ENCODE measurements at regions not wholly inside any gene's neighbourhood (a gene's known extent, or its start where the extent isn't known, plus 50 kb on each side); places are given as distances from the start of the nearest gene placed in this dataset.

DNA sequence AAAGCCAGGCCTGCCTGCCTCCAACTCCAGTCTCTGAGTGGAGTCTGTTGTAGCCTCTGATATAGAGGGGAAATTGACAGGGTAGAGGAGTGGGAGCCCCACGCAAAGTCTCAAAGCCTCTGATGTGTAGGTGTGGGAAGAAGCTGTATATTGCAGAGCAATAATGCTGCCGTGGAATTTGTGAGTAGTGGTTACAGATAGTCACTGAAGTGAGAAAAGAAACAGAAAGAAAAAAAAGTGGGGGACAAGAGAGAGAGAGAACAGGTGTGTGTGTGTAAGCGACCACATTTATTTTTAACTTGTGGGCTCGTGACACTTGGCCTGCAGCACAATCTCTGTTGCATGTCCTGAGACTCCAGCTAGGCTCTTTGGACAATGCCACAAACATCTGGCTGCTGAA, 227.8 kb downstream of the NSG2 start:
- intact Hi-C loops (cut with DNase I, micrococcal nuclease): no loop called here
- ATAC-seq: no peak
- DNase-seq: no peak

GRCh38 chr5:174275959-174276358, 230.5 kb downstream of the NSG2 start:
- intact Hi-C loops (cut with DNase I, micrococcal nuclease): no loop called here
- ATAC-seq: no peak
- no peak for DNase-seq

DNA sequence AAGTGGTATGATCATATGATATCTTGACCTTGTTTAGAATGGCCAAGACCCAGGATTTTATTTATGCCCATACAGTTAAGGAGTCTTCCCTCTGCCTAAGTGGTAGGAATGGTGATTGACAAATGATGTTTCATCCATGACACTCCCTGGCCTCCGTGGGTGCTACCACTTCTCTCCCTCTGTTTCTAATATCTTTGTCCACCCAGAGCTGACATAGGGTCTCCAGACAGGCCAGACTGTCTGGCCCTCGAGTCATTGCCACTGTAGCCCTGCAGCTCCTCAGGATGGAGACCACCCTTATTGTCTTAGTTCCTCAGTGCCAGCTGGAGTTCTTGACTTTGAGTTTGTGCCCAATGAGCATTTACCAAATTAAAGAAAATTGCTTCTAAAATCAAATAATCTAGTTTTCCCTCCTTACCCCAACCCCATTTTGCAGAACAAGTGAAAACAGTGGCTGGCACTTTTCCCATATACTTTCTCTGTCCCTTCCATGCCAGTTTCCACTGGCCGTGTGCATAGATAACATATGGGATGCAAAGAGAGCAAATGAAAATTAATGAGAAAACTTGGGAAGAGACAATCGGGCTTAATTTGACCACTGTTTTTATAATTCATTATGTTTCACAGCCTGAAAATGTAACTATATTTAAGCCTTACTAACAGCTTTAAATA, 235.7 kb downstream of the NSG2 start:
- intact Hi-C loops (cut with DNase I, micrococcal nuclease): no loop called here

DNA sequence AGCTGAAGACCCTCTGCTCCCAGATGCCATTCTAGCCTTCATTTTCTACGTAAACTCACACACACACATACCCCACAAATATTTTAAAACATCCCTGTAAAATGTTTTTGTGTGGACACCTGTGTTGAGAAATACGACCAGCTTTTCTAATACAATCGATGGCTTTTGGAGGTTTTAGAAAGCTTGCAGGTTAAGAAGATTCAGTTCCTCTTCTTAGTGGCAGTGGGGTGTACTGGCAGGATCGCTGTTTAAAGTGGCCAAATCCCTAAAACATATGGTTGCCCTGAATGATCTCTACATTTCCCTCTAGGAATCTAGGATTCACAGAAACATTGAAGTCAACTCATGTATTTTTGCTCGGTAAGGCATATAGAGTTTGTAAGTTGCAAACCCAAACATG, 236.3 kb downstream of the NSG2 start:
- ATAC-seq (no peak), DNase-seq (no peak)
- intact Hi-C loops (cut with DNase I, micrococcal nuclease): no loop called here

More for the DNA sequence above, 235.7 kb downstream of the NSG2 start:
- no peak for ATAC-seq
- DNase-seq: no peak

- no peak for ATAC-seq
- intact Hi-C loops (cut with DNase I, micrococcal nuclease): no loop called here
- no peak for DNase-seq
Measured at GRCh38 chr5:174282391-174282790, 236.9 kb downstream of the NSG2 start.

DNA sequence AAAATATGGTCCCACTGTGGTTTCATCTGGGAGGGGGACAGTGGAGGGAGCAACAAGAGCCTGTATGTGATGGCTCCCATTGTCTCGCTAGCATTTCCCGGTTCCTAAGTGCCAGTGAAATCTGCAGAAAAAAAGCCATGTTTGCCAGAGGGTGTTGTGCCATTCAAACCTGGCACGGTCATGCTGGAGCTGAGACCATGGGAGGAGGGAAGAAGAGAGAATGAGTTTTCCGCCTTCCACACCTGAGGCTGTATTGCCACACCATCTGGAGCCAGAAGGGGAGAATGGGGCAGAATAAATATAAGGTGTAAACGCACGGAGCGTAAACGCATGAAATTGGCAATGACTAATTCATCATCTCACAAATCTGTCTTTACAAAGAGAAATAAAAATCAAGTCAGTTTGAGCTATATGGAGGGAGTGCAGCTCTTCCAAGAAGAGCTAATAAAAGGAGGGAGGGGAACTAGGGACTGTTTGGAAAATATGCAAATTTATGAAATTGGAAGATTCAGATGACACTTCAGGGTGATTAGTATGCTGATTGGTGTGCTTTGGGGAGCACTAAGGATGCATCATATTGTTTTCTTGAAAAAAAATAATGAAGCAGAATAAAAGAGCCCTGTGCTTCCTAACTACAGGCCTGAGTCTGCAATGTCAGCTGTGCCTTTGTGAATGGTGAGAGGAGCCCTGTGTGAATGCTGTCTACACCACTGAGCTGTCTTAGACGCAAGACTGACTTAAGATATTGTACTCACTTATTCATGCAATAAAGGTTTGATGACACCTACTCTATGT, 237.9 kb downstream of the NSG2 start:
- intact Hi-C loops (cut with DNase I, micrococcal nuclease): no loop called here
- no peak for ATAC-seq
- DNase-seq: no peak

GRCh38 chr5:174284873-174285272, 239.4 kb downstream of the NSG2 start:
- DNase-seq (no peak), ATAC-seq (no peak)
- intact Hi-C loops (cut with DNase I, micrococcal nuclease): no loop called here

- ATAC-seq (no peak), DNase-seq (no peak)
- intact Hi-C loops (cut with DNase I, micrococcal nuclease): no loop called here
Measured at GRCh38 chr5:174287761-174288160, 242.3 kb downstream of the NSG2 start.

DNA sequence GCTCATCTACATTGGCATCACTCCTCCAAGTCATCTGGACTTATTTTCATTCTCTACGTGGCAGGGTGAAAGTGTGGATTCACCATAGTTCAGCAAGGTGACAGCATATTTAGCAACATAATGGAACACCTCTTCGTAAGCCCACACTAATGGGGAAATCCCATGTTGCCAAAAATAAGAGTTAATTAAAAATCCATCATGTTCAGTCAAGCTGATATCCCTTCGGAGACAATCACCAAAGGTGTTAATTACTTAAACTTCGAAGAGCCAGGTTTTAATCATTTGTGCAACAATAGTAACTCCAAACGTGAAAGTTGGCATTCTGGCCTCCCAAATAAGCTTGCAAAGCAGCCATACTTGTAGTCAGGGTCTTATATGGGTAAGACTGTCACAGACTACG, 242.9 kb downstream of the NSG2 start:
- intact Hi-C loops (cut with DNase I, micrococcal nuclease): no loop called here
- no peak for ATAC-seq
- DNase-seq: no peak

DNA sequence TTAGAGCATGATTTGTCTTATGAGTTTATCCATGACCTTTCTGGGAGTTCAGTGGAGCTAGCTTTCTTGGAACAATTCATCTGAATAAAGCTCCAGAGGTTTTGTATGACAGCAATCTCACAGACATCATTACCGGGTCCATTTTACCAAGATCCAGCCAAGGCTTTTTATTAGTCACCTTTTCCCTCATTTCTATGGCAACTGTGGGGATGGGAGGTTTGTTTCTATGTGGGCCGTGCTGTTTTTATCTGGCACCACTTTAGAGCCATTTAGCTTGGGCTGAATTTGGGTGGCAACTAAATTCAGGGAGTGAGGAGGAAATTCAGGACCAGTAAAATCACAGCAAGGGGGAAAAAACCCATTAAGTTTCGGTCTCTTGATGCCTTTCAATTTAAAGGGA, 245.7 kb downstream of the NSG2 start:
- intact Hi-C loops (cut with DNase I, micrococcal nuclease): no loop called here
- ATAC-seq (no peak), DNase-seq (no peak)

- intact Hi-C loops (cut with DNase I, micrococcal nuclease): no loop called here
- DNase-seq (no peak), ATAC-seq (no peak)
Measured at GRCh38 chr5:174292348-174292747, 246.8 kb downstream of the NSG2 start.

GRCh38 chr5:174293006-174293405, 247.5 kb downstream of the NSG2 start:
- ATAC-seq: no peak
- intact Hi-C loops (cut with DNase I, micrococcal nuclease): no loop called here
- no peak for DNase-seq

DNA sequence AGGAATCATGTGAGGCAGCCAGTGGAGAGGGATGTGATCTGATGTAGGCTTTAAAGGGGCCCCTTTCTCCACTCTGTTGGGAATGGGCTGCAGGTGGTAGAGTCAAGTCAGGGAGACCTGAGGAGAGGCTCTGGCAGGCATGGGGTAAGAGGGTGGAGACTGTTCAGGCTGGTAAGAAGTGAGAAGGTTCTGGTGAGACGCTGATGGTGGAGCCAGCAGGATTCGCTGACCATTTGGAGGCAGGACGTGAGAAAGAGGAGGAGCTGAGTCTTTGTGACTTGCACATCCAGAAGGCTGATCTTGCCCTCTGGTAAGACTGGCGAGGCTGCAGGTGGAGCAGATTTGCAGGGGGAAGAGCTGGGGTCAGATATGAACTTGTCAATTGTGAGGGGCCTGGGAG, 248.0 kb downstream of the NSG2 start:
- DNase-seq: no peak
- no peak for ATAC-seq
- intact Hi-C loops (cut with DNase I, micrococcal nuclease): no loop called here

DNA sequence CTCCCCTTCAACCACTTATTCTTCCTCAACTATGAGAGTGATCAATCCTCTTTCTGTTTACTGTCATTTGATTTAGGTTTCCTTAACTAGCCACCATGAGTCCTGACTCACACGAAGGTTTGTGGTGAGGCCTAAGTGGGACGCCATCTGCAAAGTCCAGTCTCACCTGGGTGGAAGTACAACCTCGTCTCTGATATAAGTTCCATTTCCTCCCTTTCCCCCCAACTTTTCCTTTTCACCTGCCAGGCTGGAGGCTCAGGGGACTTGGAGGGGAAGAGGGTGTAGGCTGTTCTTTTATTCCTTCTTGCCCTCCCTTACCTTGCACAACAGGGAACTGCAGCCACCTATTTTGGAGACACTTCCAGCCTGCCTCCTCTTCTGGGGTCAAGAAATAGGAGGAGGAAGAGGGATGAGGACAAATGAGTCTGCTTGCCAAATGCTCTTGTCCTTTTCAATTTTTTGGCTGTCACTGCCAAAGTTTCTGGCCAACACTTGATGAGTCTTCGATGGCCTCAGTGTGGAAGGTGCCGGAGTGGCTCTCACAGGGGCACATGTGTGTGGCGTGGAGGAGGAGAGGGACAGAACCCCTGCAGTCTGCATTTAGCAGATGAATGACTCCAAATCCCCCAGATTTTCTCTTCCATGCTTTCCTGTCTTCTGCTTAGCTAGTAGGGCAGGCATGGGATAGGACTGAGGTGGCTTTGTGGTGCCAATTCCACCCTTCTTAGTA, 249.6 kb downstream of the NSG2 start:
- DNase-seq (no peak), ATAC-seq (no peak)
- intact Hi-C loops (cut with DNase I, micrococcal nuclease): no loop called here

- ATAC-seq (no peak), DNase-seq (no peak)
- intact Hi-C loops (cut with DNase I, micrococcal nuclease): no loop called here
Measured at GRCh38 chr5:174295702-174296436, 250.4 kb downstream of the NSG2 start.

DNA sequence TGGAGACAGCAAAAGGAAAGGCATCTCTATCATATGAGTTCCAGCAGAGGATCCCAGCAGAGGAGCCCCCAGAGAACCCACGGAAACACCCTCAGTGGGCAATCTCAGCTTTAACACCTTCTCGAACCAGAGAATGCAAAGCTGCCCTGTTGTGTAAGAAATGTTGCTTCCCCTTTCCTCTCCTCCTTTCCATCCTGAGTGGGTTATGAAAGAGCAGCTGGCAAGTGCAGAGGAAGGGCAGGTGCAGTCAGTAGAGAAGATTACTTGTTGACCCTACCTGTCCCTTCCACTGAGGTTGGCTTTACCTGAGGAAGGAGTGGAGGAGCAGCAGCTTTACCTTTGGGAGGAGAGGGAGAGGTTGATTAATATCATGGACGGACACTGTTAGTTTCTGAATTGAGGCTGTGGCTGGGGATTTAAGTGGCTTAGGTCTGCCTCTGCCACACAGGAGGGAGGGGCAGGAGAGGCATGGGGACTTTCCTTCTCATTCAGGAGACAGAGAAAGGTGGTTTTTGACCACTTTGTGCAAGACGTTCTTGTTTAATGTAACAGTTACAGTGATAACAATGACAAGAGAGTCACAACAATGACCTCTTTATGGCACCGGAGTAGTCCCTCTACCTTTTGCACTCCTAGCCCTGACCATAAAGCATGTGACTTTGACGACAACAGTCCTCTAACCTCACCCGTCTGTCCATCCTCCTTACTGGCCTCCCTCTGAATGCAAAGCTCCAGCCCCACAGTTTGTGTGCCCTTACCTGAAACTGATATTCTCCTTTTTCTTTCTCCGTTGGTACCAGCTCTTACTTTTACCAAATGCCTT, 254.8 kb downstream of the NSG2 start:
- intact Hi-C loops (cut with DNase I, micrococcal nuclease): no loop called here
- ATAC-seq: no peak

DNA sequence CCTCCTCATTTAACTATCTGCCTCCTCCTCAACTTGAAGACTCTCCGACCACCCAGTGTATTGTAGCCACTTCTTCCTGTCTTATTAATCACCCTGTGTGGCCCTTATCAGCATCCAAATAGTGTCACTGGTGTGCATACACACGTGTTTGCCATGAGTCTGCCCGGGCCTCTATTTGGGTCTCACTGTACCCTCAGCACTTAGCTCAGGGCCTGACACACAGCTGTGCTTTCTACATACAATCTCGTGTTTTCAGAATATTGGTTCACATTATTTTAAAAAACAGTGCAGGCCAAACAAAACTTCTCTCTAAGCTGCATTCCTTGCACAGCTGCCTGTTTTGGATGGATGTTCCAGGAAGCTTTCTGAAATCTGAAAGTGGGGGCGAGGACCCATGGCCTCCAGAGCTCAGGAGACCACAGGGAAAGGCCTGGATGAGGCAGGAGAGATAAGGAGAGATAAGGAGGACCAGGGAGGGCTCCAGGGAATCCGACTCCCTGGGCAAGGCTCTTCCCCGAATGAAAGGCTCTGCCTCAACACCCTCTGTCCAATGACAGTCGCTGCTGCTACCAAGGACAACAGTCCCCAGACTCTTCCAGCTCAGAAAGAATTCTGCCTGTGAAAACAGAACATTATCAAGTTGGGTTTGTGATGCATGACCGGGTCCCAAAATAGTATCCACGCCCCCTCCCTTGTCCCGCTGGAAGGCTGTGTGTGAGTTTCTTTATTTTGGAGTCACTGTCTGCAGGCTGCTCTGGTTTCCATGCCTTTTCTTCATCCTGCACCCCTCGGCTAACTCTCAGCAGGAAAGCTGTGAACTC, 255.6 kb downstream of the NSG2 start:
- ATAC-seq (no peak), DNase-seq (no peak)
- intact Hi-C loops (cut with DNase I, micrococcal nuclease): no loop called here

More for the DNA sequence above, 254.8 kb downstream of the NSG2 start:
- DNase-seq: no peak

Measured in left colon (tissue), 2 donors.